OCI-LY7 (cell line): ENCODE measurements at regions not wholly inside any gene's neighbourhood (a gene's known extent, or its start where the extent isn't known, plus 50 kb on each side); places are given as distances from the start of the nearest gene placed in this dataset.
"Not testable (repeated sequence)": the region's sequence is repeated elsewhere in the genome, so short reads cannot be mapped to it uniquely, and the experiment has no call there.

Source experiments
- BruUV-seq: library from RNA; stranded (reverse); fragments of 400-500 nt; replicated peaks from 2 replicates; lab custom pipeline; 2021; lab: Mats Ljungman, UMichigan
- CTCF ChIA-PET: fragments of 300-600 bp; sonication (Branson Sonifier 250); formaldehyde crosslinking; loops from one replicate; lab custom pipeline; 2022; ENCODE audit warnings: antibody characterized with exemption; ENCODE audit not compliant: unreplicated experiment; lab: Charles Lee
- POLR2A ChIA-PET: fragments of 300-600 bp; sonication (Branson Sonifier 250); formaldehyde crosslinking; loops from one replicate; lab custom pipeline; 2022; ENCODE audit warnings: antibody characterized with exemption; lab: Charles Lee
- DNase-seq: peaks from one replicate; pipeline ENCODE4 v3.0.0-alpha.2; 2015; ENCODE audit warnings: low spot score
- H2AFZ ChIP-seq: fragments of 200-600 bp; sonication (generic), shearing (Covaris generic); 2 replicates; pipeline ENCODE4 v1.6.1; 2014; ENCODE audit warnings: mild to moderate bottlenecking, antibody characterized with exemption, low read length, moderate library complexity
- H3K27ac ChIP-seq: fragments of 200-600 bp; sonication (generic); 2 replicates; pipeline ENCODE4 v1.5.1; 2014; ENCODE audit warnings: mixed run types, low read depth, mild to moderate bottlenecking, moderate library complexity, low read length, inconsistent platforms; ENCODE audit not compliant: poor library complexity, severe bottlenecking
- H3K36me3 ChIP-seq: fragments of 200-600 bp; sonication (generic); 2 replicates; pipeline ENCODE4 v1.6.1; 2014; ENCODE audit warnings: mild to moderate bottlenecking, antibody characterized with exemption, low read length, moderate library complexity, mixed read lengths; ENCODE audit not compliant: insufficient read depth
- H3K4me1 ChIP-seq: fragments of 200-600 bp; sonication (generic); 2 replicates; pipeline ENCODE4 v1.5.1; 2014; ENCODE audit warnings: mild to moderate bottlenecking, low read length; ENCODE audit not compliant: insufficient read depth, poor library complexity, severe bottlenecking
- H3K4me2 ChIP-seq: fragments of 200-600 bp; sonication (generic); 2 replicates; pipeline ENCODE4 v1.6.1; 2014; ENCODE audit warnings: mild to moderate bottlenecking, low read length
- H3K4me3 ChIP-seq: fragments of 200-600 bp; sonication (generic); 2 replicates; pipeline ENCODE4 v1.5.1; 2014; ENCODE audit warnings: mild to moderate bottlenecking, low read depth, low read length; ENCODE audit not compliant: poor library complexity, severe bottlenecking
- H3K79me2 ChIP-seq: fragments of 200-600 bp; sonication (generic); 2 replicates; pipeline ENCODE4 v1.6.1; 2016; ENCODE audit warnings: low read depth, mild to moderate bottlenecking, low read length, moderate library complexity, mixed read lengths; ENCODE audit not compliant: insufficient read depth
- H3K9me2 ChIP-seq: fragments of 200-600 bp; sonication (generic); 2 replicates; pipeline ENCODE4 v1.6.1; 2016; ENCODE audit warnings: mild to moderate bottlenecking, low read length, mixed read lengths; ENCODE audit not compliant: insufficient read depth
- H3K9me3 ChIP-seq: fragments of 200-600 bp; sonication (generic); 2 replicates; pipeline ENCODE4 v1.6.1; 2014; ENCODE audit warnings: mild to moderate bottlenecking, mixed run types, low read length, mixed read lengths
- H4K20me1 ChIP-seq: fragments of 200-600 bp; sonication (generic); 2 replicates; pipeline ENCODE4 v1.6.1; 2014; ENCODE audit warnings: mild to moderate bottlenecking, antibody characterized with exemption, low read length, moderate library complexity, mixed read lengths; ENCODE audit not compliant: insufficient read depth
- EZH2phosphoT487 ChIP-seq: fragments of 200-600 bp; sonication (generic); IDR thresholded peaks from 2 replicates; pipeline ENCODE4 v1.6.1; 2018; ENCODE audit warnings: low read depth, borderline replicate concordance, mild to moderate bottlenecking, mixed run types, antibody characterized with exemption, low read length, moderate library complexity, mixed read lengths
- intact Hi-C: fragments of 100-400 bp; cut with micrococcal nuclease; formaldehyde crosslinking; loops from one replicate; pipeline ENCODE4 v1.10.0; 2022; ENCODE audit not compliant: unreplicated experiment
- TF ChIP-seq, protein P1 (sequence below): fragments of 200-600 bp; sonication (generic); conservative IDR thresholded peaks from 2 replicates; pipeline ENCODE4 v1.5.1; 2014; ENCODE audit warnings: mild to moderate bottlenecking, antibody characterized with exemption, low read length, moderate library complexity, mixed read lengths

DNA sequence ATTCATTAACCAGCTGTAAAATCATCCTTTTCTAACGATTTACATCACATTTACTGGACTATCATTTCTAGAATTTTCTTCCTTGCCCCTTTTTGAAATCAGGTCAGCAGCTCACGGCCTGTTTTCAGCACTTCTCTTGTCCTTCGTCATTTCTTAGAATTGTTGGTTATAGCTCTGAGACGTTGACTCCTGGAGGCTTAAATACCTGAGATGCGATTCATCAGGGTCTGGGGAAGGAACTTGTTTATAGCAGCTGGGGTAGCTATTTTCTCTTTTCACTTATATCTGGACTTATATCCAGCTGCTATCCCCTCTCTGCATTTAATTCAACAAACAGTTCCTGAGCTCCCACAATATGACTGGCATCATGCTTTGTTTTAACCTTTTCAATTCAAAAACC lies 338.7 kb upstream of the TNRC6C start:
- no peaks in the 10 kb centered on the region for H4K20me1 ChIP-seq
- no peaks in the 10 kb centered on the region for H3K79me2 ChIP-seq
- no peaks in the 10 kb centered on the region for H3K4me1 ChIP-seq
- DNase-seq: no peak
- H3K4me2 ChIP-seq: no peak overlapping the region
- H3K9me3 ChIP-seq: no peaks in the 10 kb centered on the region
- no peak overlapping the region for H2AFZ ChIP-seq
- ChIA-PET CTCF (no interaction called here), POLR2A (interaction anchor here (1.1 kb wide), 1 partner anchor 9 kb away, joined by 3 read pairs; no protein-coding TSS in a partner anchor)
- no peaks in the 10 kb centered on the region for H3K9me2 ChIP-seq
- H3K4me3 ChIP-seq: no peak overlapping the region
- H3K27ac ChIP-seq: no peak overlapping the region
- BruUV-seq: no TSS peak
- H3K36me3 ChIP-seq: no peaks in the 10 kb centered on the region
- intact Hi-C loops: no loop called here
- TF ChIP-seq EZH2phosphoT487: no peak
- TF ChIP-seq, protein P1, sequence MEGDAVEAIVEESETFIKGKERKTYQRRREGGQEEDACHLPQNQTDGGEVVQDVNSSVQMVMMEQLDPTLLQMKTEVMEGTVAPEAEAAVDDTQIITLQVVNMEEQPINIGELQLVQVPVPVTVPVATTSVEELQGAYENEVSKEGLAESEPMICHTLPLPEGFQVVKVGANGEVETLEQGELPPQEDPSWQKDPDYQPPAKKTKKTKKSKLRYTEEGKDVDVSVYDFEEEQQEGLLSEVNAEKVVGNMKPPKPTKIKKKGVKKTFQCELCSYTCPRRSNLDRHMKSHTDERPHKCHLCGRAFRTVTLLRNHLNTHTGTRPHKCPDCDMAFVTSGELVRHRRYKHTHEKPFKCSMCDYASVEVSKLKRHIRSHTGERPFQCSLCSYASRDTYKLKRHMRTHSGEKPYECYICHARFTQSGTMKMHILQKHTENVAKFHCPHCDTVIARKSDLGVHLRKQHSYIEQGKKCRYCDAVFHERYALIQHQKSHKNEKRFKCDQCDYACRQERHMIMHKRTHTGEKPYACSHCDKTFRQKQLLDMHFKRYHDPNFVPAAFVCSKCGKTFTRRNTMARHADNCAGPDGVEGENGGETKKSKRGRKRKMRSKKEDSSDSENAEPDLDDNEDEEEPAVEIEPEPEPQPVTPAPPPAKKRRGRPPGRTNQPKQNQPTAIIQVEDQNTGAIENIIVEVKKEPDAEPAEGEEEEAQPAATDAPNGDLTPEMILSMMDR: no peak

DNA sequence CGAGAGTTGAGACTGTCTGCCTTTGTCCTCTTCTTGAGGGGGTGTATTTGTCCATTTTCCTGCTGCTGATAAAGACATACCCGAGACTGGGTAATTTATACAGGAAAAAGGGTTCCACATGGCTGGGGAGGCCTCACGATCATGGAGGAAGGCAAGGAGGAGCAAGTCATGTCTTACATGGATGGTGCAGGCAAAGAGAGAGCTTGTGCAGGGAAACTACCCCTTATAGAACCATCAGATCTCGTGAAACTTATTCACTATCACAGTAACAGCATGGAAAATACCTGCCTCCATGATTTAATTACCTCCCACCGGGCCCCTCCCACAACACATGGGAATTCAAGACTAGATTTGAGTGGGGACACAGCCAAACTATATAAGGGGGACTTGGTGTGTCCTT lies 338.2 kb upstream of the TNRC6C start:
- H2AFZ ChIP-seq: no peak overlapping the region
- H3K27ac ChIP-seq: no peak overlapping the region
- no peak overlapping the region for H3K4me2 ChIP-seq
- BruUV-seq: no TSS peak
- no peaks in the 10 kb centered on the region for H4K20me1 ChIP-seq
- H3K79me2 ChIP-seq: no peaks in the 10 kb centered on the region
- H3K4me1 ChIP-seq: no peaks in the 10 kb centered on the region
- intact Hi-C loops: no loop called here
- DNase-seq: no peak
- H3K9me2 ChIP-seq: no peaks in the 10 kb centered on the region
- no peaks in the 10 kb centered on the region for H3K9me3 ChIP-seq
- no peak overlapping the region for H3K4me3 ChIP-seq
- TF ChIP-seq, protein P1: no peak
- TF ChIP-seq EZH2phosphoT487: no peak
- CTCF ChIA-PET: no interaction called here
- POLR2A ChIA-PET: interaction anchor here (1.1 kb wide), 1 partner anchor 10 kb away, joined by 3 read pairs; no protein-coding TSS in a partner anchor
- H3K36me3 ChIP-seq: no peaks in the 10 kb centered on the region

DNA sequence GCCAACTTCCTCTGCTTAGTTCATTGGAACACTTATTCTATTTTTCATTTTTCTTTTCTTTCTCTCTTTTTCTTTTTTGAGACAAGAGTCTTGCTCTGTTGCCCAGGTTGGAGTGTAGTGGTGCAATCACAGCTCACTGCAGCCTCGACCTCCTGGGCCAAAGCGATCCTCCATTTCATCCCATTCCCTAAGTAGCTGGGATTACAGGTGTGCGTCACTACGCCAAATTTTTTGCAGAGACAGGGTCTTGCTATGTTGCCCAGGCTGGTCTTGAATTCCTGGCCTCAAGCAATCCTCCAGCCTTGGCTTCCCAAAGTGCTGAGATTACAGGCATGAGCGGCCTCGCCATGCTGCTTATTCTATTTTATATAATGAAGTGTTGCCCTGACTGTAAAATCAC lies 336.4 kb upstream of the TNRC6C start:
- H3K36me3 ChIP-seq, H3K4me1 ChIP-seq, H4K20me1 ChIP-seq, H3K79me2 ChIP-seq, CTCF ChIA-PET, H3K9me2 ChIP-seq, H3K9me3 ChIP-seq, intact Hi-C loops, H3K27ac ChIP-seq, H3K4me2 ChIP-seq, DNase-seq, BruUV-seq, POLR2A ChIA-PET, H2AFZ ChIP-seq, H3K4me3 ChIP-seq: not testable (repeated sequence)
